HG03457 (cell line): ENCODE measurements at regions not wholly inside any gene's neighbourhood (a gene's known extent, or its start where the extent isn't known, plus 50 kb on each side); places are given as distances from the start of the nearest gene placed in this dataset.

Experiments used
- ATAC-seq: cut with Tn5 transposase; IDR thresholded peaks from one replicate; pipeline ENCODE4 v1.9.1; 2021; ENCODE audit warnings: moderate number of reproducible peaks; ENCODE audit not compliant: unreplicated experiment

DNA sequence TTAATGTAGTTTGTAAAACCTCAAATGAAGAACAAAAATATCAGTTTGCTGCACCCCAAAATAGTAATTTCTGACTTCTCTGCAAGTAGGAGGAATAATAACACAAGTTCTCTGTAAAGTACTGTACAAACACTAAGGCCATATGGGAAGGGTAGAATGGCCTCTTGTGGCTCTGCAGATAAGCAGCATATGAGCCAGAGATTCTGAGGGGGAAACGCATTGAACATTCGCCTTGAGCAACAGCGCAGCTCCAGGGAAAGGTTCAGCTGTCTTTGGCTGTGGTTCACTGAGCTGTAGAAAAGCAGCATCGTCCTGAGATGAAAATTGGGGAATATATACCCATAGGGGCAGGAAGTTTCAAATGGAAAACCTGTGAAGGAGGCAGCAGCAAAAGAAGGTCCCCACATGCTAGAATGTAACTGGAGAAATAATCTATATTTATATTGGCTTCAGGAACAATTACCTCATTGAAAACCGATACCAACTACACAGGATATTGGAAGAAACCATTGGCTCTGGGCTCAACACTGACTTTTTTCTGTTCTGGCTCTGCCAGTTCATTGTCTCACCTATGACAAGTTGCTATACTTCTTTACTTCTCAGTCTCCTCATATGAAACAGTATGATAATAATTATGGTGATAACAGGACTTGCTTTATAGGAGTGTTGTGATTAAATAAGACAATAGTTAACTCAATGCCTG is 357.6 kb upstream of the CPEB2 start:
- ATAC-seq: no peak

DNA sequence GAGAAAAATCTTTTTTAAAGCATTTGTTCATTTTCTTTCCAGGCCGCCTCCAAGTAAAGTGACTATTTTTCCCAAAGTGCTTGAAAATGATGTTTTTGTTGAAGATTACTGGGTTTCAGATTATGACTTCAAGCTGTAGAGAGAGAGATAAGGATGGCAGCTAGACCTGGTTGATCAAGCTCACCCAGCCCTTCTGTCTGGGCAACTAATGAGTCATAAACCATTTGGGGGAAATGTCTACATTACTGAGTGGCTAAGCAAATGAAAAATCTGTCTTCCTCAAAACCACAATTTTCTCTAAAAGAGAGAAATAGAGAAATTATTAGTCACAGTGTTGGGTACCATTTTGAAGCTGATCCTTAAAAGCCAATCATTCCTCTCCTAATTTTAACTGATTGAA is 355.4 kb upstream of the CPEB2 start:
- no peak for ATAC-seq

DNA sequence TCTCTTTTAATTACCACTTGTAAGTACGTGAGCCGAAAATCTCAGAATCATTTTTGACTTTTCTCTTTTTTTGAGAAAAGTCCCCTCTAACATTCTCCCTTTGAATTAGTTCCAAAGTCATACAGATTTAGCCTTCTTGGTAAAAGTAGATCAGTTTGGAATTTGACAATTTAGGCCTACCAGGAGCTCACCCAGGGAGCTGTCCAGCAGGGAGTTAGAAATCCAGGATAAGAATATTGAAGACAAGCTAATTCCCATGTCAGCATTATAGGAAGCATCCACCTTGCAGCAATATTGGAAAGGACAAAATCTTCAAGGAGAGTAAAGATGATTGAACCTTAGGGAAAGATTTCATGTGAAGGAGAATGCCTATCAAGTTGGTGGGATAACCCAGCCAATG is 352.2 kb upstream of the CPEB2 start:
- no peak for ATAC-seq

DNA sequence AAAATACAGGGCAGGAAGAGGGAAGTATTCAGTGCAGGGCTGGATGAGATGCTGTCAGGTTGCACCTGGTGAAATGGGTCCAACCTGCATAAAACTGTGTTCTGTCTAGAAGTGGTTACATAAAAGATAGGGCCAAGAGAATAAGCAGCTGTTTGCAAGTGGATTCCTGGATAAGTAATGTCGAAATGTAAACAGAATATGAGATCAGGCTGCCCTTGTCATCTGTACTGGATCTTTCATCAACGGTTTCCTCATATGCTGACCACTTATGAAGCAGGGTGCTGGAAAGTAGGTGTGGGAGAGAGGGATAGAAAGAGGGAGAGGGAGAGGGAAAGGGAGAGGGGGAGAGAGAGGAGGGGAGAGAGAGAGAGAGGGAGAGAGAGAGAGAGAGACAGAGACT is 349.8 kb upstream of the CPEB2 start:
- ATAC-seq: no peak

DNA sequence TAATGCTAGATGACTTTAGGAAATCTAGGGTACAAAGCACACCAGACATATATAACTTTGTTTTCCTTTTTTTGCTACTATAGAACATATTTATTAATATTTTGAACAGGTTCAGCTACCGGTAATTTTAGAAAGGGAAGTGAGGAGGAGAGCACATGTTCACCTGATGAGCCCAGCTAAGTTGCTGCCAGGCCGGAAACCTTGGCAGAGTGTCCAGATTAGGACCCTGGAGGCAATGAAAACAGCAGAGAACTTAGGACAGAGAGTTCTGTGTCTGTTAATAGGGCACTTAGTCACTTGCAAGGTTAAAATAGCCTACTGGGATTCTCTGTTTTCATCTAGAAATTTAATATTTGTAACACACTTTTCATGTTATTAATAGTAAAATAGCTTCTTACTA is 348.9 kb upstream of the CPEB2 start:
- no peak for ATAC-seq

DNA sequence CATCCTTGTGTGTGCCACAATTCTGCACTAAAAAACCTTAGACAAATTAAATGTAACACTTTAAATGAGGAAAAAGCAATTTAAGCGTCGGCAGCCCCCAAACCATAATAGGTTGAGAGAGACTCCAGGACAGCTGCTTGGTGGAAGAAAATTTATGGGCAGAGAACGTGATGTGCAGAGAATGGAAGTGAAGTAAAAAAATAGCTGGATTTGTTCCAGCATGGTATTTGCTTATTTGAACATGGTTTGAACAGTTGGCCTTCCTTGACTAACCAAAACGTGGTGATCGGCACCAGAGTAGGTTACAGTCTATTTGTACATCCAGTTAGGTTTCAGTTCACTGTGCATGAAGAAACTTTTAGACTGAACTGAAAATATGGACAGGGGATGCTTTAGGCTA is 343.0 kb upstream of the CPEB2 start:
- ATAC-seq: no peak

DNA sequence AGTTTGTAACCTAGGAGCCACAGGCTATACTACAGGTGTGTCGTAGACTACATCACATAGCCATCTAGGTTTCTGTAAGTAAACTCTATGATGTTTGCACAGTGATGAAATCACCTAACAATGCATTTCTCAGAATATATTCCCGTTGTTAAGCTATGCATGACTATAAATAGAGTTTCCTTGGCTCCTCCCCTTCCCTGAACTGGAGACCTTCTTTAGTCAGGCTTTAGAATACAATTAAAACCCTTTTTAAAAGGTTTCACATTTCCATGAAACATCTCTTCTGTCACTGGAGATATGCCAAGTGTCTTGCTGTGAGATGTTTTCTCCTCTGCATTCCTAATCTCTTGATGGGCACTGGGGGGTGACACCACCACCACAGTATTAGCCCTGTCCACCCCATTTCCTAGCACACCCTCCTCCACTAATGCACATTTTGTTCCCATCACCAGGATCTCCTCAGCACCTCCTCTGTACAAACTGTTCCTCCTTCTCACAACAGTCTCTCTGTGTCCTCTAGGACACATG is 334.6 kb upstream of the CPEB2 start:
- no peak for ATAC-seq

DNA sequence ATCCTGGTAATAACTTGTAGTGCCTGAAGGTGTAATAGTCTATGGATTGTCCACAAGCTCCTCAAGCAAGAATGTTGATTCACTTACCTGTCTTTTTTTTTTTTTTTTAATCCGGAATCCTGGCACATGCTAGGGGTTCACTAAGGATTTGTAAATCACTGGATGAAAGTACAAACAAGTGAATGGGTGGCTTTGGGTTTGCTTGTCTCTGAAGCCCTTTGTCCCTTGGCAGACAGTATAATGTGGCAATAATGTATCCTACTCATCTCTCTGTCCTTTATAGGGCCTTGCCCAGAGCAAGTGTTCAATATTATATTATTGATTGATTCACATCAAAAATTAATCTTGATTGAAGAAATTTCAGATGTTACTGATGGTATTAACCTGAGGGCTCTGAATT is 334.0 kb upstream of the CPEB2 start:
- no peak for ATAC-seq

DNA sequence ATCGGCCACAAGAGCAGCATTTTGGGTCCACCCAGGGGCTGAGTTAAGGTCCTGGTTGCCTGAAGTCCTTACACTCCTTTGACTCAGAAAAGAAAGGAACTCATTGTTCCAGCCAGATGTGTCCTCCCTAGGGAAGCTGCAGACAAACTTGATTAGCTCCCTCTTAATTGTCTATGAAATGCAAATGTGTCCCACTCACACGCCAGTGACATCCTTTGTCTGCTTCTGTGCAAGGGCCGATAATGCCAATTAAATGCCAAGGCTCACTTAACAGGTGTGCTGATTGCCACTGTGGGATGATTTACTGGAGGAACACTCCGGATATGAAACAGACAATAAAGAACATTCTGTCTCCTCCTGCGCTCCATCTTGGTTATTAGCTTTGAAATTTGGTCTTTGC is 332.9 kb upstream of the CPEB2 start:
- no peak for ATAC-seq

DNA sequence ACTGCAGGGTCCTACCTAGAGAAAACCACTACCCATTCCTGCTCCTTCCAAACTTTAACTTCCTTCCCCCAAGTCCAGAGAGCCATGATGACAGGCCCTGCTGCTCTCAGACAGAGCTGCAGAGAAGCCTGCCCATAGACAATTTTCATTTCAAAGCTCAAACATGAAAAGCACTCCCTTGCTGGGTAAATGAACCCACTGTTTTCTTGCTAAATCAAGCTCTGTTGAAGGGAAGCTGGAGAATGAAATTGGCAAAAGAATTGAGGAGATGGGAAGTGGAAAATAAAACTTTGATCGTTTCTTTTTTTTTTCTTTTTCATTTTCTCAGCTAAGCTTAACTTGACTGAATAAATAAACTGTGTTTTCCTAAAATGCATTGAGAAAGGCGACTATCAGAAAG is 331.1 kb upstream of the CPEB2 start:
- ATAC-seq: no peak

DNA sequence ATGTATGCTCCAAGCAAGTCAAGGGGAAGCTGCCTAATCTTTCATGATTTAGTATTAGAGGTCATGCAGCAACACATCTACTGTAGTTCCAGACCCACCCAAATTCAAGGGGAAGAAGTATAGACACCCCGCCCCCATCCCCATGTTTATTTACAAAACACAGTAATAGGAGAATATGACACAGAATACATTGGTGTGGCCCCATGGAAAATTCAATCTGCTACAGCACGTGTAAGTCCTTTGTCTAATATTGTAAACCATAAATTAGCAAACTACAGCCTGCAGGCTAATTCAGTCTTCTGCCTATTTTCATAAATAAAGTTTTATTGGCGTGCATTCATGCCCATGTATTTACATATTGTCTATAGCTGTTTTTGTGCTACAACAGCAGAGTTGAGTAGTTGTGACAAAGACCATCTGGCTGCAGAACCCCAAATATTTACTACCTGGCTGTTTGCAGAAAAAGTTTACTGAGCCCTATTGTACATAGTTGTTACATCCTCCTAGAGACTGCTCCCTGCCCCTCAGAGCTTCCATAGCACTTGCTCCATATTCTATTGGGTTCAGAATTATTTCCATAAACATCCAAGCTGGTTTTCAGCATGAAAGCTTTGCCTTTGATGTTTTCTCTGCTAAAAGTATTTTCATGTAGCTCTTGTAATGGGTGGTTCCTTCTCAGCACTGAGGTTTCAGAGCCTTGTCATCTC is 326.8 kb upstream of the CPEB2 start:
- ATAC-seq: no peak

DNA sequence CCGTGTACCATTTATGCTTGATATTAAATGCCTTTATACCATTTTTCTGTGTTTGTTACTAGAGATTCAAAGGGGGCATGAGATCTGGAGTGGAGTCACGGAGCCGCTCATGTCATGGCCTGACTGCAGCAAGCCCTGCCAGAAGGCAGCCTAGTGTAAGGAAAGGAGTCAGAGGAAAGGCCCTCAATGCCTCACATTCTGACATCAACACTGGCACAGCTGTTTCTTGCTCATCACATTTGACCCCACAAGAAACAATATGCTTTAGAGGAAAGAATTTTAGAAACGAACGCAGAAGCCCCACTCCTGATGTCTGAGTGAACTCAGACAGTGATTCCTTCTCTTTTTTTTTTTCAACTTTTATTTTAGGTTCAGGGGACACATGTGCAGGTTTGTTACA is 322.4 kb upstream of the CPEB2 start:
- no peak for ATAC-seq

DNA sequence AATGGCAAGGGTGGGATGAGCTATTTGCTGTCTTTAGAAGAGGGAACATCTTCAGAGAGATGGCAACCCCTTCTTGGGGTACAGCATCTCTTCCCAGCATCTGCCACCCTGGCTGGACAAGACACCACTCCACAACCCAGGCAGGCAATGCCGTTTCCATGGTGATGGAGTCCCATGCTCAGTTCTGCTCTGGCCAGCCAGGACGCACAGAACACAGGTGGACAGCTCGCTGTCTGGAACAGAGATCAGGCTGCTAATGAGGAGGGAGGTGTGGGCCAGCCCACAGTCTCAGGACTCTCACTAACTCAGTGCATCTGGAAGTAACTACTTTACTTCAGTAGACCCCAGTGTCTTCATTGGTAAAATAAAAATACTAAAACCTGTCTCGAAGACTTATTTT is 321.0 kb upstream of the CPEB2 start:
- ATAC-seq: no peak

DNA sequence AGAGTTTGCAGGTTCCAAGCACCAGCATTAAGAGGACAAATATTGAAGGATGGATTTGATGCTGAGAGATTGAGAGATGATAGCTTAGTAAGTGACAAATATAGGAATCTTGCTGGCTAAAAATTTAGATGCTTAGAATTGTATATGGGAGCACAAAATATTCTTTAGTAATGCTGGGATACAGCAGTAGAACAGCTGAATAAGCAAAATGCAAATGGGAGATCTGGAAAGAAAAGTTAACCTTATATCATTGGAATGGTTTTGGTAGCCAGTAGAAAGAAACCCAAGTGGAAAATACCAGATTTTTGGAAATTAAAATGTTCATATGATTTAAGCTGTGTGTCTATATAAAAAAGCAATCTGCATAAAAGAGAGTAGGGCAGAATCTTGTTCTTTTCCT is 308.6 kb upstream of the CPEB2 start:
- ATAC-seq: no peak

DNA sequence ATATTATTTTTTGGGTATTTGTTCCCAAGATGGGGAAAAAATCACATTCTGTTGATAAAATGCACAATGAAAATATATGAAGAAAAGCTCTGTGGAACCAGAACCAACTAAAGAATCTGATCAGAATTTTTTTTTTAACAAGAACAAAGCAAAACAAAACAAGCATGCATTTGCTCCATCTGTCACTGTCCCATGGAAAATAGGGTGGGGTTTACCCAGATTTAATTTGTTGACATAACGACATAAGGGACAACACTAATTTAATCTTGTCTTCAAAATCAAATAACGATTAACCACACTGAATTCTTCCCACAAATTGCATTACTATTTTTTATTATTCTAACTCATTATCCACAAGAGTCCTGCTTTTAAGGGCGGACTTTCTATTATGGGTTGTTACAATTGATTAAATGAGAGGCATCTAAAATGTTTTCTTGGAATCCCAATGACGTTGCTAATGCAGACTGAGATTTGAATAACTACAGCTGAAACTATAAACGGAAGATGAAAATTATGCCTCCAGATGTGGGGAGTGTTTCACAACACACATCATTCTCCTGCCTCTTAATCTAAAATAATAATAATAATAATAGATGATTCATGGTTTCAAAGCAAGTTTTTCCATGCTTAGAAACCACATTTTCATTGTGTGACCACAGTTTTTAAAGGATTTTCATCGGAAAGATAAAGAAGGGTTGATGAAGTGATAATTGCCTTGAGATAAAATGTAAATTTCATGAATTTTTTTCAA is 307.0 kb upstream of the CPEB2 start:
- no peak for ATAC-seq

DNA sequence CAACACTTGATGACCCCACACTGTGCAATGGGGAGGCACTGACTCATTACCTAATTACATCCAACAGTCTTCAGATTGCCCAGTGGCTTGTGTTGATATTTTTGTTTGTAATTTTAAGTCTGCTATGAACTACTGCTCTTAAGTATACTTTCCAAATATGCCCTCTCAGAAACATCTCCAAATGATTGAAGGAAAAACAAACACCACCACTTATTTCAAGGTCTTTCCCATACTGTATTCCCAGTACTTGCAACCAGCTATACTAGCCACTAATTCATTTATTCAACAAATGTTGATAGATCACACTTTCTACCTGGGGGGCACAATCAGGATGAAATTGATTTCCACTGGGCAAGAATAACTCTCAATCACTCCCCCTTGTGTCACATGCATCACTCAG is 302.2 kb upstream of the CPEB2 start:
- no peak for ATAC-seq

DNA sequence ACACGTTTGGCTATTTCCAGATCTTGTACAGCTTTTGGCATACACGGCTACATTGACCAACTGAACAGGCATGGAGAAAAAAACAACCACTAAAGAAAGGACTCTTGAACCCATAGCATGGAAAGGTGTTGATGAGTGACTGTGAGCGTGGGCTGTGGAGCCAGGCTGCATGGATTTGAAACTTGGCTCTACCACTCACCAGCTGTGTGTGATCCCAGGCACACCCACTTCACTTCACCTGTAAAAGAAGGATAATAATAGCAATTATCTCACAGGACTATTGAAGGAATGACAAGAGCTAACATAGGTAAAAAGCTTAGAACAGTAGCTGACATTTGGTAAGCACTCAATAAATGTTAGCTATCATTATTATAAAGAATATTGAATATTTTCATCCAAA is 301.7 kb upstream of the CPEB2 start:
- ATAC-seq: no peak

DNA sequence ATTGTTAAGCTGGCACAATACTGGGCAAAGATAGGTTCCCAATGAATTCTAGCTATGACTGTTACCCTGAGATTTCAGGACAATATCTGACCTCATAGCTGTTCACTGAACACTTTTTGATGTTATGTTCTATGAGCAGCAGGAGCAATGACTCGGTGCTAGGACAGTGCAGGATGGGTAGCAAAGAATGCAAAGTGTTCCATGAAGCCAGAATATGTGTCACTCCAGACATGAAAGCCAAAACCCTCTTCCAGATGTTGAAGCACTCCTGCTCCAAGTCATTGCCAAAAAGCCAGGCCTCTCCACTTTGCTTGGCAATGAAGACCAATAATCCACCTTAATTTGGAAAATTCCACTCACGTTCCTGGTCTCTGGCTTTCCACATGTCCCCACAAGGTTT is 300.9 kb upstream of the CPEB2 start:
- ATAC-seq: no peak

DNA sequence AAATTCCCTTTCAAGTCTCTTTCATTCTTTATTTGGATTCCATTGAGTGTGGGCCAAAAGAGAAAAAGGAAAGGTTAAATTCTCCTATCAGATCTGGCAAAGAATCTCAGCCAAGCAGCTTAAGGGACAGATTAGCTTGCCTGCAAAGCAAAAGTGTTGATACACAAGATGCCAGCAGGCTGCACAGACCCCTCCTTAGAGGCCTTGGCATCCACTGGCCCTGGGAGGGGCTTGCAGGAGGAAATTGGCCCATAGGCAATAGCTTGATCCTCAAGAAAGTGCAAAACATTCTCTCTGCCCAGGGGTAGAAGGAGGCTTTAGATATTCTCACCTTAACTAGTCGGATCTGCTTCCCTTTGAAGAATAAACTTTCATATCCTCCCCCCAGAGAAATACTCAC is 300.4 kb upstream of the CPEB2 start:
- ATAC-seq: no peak

DNA sequence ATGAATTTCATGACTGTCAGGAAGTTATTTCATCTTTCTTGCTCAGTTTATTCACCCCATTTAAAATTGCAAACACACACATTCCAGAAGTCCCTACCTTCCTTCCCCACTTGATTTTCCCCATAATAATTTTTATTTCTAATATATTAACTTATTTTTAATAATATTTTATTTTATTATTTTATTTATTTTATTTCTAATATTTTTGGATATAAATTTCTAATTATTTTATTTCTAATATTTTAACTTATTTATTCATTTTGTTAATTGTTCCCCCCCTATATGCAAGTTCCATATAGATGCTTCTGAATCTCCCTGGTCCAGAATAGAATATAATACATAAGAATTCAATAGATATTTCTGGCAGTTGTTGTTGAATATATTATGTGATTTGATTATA is 293.7 kb upstream of the CPEB2 start:
- no peak for ATAC-seq

DNA sequence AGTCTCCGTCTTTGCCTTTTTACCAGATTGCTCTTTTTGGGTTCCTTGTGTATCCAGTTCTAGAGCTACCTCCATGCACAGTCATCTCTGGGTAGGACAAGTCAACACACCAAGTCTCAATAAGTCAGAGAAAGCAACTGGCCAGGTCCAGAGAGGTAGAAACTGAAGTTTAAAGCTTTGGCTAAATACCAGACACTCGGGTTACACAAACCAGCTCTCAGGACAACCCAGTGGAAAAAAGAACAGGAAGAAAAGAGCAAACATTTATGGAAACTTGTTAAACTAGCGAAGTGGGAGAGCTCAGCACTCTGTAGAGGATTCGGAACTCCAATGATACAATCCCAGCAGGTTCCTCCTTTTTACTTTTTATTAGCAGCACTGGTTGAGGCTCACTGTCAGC is 291.0 kb upstream of the CPEB2 start:
- no peak for ATAC-seq

DNA sequence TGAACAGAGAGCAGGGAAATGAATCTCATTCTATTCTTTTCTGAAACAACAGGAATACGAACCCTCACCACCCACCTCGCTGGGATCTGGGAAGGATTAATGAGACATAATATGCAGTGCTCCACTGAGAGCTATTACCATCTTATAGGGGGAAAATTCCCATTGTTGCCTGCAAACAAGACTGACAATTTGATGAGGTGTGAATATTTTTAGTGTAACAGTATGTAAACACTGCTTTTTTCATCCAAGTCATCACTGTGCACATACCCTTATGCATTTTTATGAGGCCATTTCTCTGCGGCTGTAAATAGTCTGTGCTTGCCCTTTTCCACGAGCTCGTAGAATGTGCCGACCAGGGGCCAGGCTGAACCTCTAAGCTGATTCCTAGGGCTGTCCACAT is 285.6 kb upstream of the CPEB2 start:
- ATAC-seq: no peak
